Left lobe of liver (tissue), 2 donors: ENCODE measurements at regions not wholly inside any gene's neighbourhood (a gene's known extent, or its start where the extent isn't known, plus 50 kb on each side); places are given as distances from the start of the nearest gene placed in this dataset.

Experiments
- ATAC-seq: fragments of 200-7000 bp; cut with Tn5 transposase; one replicate; pipeline ENCODE4 v1.9.1; 2020; ENCODE audit warnings: mild to moderate bottlenecking, moderate library complexity
- DNase-seq: peaks from one replicate; pipeline ENCODE4 v3.0.0-alpha.2; 2020; ENCODE audit warnings: low spot score
- donor health status: DM: no; HTN: no; CAD: no; lungs with moderate emphysema.
- donor health status: DM: no; HTN: yes; CAD: no.

GRCh38 chr7:54810401-54810800 lies 51.4 kb upstream of the SEC61G start:
- ATAC-seq (no peak), DNase-seq (no peak)

- ATAC-seq = no peak
- DNase-seq = no peak
These were observed 52.2 kb upstream of the SEC61G start for GRCh38 chr7:54811041-54811845.

- ATAC-seq = peak; percentile 20
- DNase-seq = no peak
These were observed 52.8 kb upstream of the SEC61G start for GRCh38 chr7:54811846-54812254.

- DNase-seq (no peak), ATAC-seq (peak; percentile 25)
These were observed 53.8 kb upstream of the SEC61G start for GRCh38 chr7:54812756-54813322.

GRCh38 chr7:54813398-54813797 lies 54.4 kb upstream of the SEC61G start:
- ATAC-seq (peak; percentile 70), DNase-seq (no peak)

- DNase-seq (peak; percentile 70), ATAC-seq (peak; percentile 95)
These were observed 55.4 kb upstream of the SEC61G start for GRCh38 chr7:54814401-54814800.

GRCh38 chr7:54817152-54817551 lies 58.1 kb upstream of the SEC61G start:
- no peak for DNase-seq
- ATAC-seq = no peak

GRCh38 chr7:54823776-54824175 lies 64.8 kb upstream of the SEC61G start:
- DNase-seq = no peak
- ATAC-seq = peak; percentile 64

- ATAC-seq (no peak), DNase-seq (no peak)
These were observed 65.6 kb upstream of the SEC61G start for GRCh38 chr7:54824655-54825054.

- ATAC-seq = no peak
- no peak for DNase-seq
These were observed 66.4 kb upstream of the SEC61G start for GRCh38 chr7:54825368-54825767.

- DNase-seq (no peak), ATAC-seq (no peak)
These were observed 68.7 kb upstream of the SEC61G start for GRCh38 chr7:54827734-54828133.

- no peak for ATAC-seq
- no peak for DNase-seq
These were observed 72.1 kb upstream of the SEC61G start for GRCh38 chr7:54831046-54831643.

GRCh38 chr7:54831644-54832095 lies 72.7 kb upstream of the SEC61G start:
- no peak for DNase-seq
- no peak for ATAC-seq

- no peak for ATAC-seq
These were observed 74.0 kb upstream of the SEC61G start for GRCh38 chr7:54833001-54833467.

GRCh38 chr7:54837168-54837567 lies 78.2 kb upstream of the SEC61G start:
- DNase-seq (no peak), ATAC-seq (no peak)

More at GRCh38 chr7:54833001-54833467, 74.0 kb upstream of the SEC61G start:
- no peak for DNase-seq

GRCh38 chr7:54837761-54838160 lies 78.8 kb upstream of the SEC61G start:
- ATAC-seq (no peak), DNase-seq (no peak)

GRCh38 chr7:54838175-54838910 lies 79.3 kb upstream of the SEC61G start:
- DNase-seq (no peak), ATAC-seq (no peak)

- DNase-seq (peak; percentile 82), ATAC-seq (peak; percentile 94)
These were observed 80.7 kb upstream of the SEC61G start for GRCh38 chr7:54839575-54840213.

- ATAC-seq (peak; percentile 90), DNase-seq (peak; percentile 77)
These were observed 83.0 kb upstream of the SEC61G start for GRCh38 chr7:54841772-54842697.
